Glomerular visceral epithelial cell (primary cell): ENCODE measurements at regions not wholly inside any gene's neighbourhood (a gene's known extent, or its start where the extent isn't known, plus 50 kb on each side); places are given as distances from the start of the nearest gene placed in this dataset.
A peak's percentile ranks its signal among the peaks of the same experiment; 100 is the strongest.

ENCODE experiments used
- DNase-seq: peaks from one replicate; pipeline ENCODE4 v3.0.0-alpha.2; 2016; ENCODE audit errors: extremely low spot score

DNA sequence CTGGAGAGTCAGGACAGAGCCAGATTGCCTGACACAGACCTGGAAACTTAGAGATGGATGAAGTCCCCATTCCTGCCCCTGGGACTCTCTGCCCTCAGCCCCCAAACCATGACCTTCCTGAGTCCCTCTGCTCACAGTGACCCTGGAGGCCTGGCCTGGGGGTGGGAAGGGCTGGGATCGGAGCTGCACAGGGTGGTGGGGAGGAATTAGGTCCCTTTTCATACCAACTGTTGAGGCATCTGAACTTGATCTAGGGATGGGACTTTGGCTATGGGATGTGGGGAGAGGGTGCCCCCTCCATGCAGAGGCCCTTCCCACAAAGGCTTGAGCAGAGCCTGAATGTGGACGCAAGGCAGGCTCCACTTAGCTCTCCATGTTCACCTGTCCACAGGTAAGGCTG is 144.1 kb downstream of the MRPL14 start:
- DNase-seq, result no peak

DNA sequence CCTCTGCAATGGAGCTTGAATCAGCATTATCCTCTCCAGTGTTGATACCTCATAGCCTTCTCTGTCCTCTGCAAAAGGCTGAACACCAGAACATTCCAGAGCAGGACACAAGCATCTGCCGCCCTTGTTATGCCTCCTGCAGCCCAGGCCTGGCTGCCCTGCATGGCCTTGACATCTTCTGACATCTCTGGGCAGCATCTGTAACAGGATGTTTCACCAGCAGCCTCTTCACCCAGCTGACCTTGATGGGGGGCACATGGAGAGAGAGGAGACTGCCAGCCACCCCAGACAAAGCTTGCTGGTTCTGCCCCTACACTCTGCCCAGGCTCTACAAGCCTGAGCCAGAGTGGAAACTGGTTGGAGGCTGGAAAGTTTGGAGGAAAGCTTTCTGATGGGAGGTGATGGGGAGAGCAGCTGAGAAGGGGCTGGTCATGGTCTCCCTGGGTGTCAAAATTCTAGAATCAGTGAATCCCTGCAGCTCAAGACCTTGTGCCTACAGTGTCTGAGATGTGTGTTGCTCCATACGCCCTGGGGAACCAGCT is 145.1 kb downstream of the MRPL14 start:
- DNase-seq, result no peak

DNA sequence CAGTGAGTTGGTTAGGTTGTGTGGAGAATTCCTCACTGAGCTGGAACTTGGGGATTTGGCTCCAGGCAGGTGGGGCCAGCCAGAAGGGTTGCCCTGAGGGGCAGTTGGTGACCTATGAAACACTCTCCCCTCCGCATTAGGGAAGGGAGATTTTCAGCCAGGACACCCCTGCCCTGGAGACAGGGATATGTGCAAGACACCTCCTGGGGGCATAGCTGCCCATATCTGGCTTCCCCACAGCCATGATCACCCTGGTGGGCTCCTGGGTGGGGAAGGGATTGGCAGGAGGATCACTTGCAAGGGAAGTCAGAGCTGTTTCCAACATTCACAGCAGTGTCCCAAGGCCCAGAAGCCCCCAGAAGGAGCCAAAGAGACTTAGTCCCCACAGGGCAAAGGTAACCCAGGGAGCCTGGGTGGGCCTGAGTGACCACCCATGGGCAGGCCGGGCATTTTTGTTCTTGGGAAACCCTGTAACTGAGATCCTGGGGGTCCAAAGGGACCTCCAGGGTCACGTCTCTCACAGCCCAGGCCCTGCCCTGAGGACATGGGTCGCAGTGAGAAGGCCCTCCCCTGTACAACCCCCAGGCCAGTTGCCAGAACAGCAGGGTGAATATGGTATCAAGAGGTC is 145.8 kb downstream of the MRPL14 start:
- no peak for DNase-seq

DNA sequence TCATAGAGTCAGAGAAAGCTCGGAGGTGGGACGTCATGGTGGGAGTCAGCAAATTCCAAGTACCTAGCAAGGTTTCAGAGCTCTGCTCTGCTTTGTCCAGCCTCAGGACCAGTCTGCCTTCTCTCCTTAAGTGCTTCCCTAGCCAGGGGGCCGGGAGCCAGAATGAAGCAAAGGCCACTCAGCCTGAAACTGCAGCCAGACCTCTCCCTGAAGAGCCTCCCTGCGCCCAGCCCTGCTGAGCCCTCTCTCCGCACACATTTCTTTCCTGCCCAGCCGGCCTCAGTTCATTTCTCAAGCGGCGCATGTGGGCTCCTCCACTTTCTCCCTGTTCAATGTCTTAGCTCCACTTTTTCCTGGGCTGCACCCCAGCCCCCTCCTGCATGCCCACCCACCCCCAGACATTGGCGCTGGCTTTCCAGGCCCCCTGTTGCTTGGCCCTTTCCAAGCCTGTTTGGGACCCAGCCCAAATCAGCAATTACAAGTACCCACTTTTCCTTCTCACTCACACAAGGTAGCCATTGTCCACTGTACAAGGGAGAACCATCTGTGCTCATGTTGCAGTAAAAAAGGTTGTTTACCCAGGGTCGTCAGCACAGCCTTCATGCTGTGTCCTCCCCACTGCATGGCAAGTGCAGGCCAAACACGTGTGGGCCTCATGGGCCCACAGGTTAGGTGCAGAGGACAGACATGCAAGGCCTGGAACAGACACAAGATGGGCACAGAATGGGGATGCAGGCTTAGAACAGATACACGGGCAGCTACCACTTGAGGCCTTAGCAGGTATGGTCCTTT is 147.1 kb downstream of the MRPL14 start:
- no peak for DNase-seq

DNA sequence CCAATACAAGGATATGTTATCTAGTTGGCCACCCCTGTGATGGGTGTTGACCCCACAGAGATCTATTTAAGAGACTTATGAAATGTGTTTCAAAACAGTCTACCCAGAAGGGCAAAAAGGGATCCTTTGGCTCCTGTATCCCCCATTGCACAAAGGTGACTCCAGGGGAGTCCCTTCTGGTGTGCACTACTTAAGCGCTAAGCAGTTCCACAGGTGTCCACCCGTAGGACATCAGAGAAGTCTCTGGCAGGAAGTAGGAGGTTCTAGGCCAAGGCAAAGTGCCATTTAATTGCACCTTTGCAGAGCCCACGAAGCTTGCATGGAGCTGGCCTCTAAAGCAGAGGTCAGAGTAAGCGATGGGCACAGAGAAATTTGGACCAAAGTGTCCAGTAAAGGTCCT is 147.7 kb downstream of the MRPL14 start:
- DNase-seq, result no peak

DNA sequence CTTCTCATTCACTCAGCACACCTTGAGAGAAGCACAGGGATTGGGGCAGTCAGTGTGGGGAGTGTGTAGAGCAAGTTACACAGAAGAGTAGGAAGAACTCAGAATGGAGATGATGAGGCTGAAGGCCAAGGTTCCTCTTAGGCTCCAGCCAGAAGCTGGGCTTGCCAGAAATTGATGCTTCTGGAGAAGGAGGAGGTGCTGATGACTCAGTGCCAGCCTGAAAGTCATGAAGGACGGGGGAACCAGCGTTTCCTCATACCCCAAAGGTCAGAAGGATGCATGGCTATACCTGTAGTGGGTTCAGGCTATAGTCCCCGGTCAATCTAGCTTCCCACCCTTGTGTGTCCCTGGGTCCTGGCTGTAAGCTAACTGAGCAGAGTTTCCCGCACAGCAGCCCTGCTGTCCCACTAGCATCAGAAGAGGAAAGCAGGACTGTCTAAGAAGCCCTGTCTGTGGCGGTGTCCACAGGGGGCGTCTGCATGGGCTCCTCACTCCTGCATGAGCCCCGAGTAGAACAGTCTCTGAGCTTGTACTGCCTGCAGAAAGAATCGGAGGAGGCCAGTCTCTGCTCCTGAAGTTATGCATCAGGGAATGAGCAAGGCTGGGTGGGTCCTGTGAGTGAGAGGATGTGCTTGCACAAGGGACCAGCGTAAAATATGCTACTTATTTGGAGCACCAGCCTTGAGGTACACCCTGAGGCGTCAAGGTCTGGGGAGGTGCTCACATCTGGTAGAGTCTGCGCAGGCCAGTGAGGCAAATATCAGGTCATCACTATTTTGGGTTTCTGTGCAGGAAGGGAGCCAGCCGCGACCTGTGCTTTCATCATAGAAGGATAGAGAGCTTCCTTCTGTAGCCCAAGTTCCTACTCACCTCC is 148.5 kb downstream of the MRPL14 start:
- no peak for DNase-seq

DNA sequence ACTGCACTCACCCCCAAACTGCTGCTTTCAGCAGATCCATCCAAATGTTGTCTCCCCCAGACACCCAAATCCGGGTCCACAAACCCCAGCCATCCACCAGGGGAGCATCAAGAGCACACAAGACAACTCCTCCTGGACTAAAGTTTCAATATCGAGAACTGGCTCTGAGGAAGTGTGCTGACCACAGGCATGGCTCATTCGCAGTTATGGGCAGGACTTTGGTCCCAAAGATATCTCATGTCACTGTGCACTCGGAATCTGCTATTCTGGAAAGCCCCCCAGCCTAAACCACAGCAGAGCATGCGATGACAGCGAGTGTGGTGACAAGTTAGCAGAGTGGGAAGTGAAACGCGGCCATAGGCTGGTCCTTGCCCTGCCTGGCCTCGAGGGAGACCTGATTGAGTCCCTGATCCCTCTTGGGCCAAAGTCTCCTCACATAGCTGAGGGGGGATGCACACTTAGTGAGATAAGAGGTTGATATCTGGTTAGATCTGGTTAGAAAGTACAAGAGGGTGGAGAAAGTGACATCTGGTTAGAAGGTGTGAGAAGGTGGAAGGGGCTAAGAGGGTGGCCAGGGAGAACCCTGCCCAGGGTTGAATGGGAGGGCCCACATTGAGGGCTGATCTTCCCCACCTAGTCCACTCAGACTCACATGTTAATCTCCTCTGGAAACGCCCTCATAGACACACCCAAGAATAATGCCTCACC is 149.7 kb downstream of the MRPL14 start:
- peak; percentile 41 for DNase-seq

DNA sequence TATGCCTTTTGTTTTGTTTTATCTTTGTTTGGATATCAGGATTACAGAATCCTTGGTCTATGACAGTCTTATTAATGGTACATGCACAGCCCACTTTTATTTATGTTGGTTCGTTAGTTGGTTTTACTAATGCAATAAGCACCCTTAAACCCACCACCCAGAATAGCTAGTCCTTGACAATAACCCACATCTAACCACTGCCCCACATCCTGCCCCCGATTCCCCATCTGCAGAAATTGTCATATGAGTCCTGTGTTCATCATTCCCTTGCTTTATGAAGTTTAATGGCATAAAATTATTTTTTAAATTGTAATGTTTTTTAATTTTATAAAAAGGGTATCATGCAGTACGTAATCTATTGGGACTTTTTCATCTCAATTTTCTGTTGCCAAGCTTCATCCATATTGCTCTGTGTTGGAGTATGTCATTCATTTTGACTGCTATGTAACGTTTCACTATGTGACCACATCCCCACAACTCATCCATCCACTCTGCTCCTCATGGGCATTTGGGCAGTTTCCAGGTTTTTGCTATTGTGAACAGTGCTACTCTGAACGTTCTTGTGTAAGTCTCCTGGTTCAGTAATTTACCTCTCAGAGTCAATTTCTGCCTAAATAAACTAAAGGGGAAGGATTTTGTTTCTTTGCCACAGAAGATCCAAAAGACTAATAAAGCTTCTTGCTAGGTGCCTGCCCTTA is 150.4 kb downstream of the MRPL14 start:
- no peak for DNase-seq

DNA sequence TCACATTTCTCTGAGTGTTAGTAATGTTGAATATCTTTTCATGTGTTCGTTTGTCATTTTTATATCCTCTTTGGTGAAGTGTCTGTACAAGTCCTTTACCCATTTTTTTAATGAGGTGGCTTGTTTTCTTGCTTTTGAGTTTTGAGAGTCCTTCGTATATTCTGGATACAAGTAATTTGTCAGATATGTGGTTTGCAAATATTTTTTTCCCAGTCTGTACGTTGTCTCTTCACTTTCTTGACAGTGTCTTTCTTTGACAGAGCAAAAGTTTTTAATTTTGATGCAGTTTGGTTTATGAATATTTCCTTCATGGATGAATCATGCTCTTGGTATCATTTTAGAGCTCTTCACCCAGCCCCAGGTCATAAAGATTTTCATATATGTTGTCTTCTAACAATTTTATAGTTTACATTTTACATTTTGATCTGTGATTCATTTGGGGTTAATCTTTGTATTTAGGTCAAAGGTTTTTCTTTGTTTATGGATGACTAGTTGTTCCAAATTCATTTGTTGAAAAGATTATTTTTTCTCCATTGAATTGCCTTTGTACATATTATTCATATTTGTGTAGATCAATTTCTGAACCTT is 152.5 kb downstream of the MRPL14 start:
- no peak for DNase-seq

DNA sequence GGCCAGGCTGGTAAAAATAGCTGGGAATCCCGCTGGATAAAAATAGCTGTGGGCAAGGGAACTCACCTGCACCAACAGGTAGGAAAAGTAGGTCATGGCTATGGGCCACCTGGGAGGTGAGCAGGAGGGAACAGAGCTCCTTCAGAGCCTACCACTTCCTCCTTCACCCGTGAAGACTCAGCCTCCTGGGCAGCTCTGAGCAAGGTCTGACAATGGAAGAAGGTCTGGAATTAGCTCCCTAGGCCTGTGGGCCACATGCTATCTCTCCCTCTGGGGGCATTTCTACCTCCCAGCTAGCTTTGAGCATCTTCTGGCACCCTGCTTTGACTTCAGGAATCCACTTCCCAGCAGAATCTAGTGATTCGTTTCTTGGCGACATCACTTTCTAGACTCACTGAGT is 153.9 kb downstream of the MRPL14 start:
- DNase-seq, result no peak

DNA sequence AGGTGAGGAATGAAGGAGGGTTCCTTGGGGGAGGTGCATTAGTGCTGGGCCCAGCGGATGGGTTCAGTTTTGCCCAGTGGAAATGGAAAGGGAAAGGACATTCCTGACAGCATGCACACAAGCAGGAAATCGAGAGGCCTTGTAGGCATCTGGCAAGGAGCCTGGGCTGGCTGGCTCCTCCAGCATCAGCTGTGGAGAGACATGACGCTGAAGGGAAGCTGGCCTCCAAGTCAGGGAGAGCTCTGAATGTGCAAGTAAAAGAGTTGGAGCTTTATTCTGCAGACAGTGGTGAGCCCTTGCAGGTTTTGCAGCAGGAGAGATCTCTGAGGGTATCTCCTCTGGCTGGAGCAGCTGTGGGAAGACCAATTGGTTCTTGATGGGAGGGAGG is 154.3 kb downstream of the MRPL14 start:
- DNase-seq, result no peak

DNA sequence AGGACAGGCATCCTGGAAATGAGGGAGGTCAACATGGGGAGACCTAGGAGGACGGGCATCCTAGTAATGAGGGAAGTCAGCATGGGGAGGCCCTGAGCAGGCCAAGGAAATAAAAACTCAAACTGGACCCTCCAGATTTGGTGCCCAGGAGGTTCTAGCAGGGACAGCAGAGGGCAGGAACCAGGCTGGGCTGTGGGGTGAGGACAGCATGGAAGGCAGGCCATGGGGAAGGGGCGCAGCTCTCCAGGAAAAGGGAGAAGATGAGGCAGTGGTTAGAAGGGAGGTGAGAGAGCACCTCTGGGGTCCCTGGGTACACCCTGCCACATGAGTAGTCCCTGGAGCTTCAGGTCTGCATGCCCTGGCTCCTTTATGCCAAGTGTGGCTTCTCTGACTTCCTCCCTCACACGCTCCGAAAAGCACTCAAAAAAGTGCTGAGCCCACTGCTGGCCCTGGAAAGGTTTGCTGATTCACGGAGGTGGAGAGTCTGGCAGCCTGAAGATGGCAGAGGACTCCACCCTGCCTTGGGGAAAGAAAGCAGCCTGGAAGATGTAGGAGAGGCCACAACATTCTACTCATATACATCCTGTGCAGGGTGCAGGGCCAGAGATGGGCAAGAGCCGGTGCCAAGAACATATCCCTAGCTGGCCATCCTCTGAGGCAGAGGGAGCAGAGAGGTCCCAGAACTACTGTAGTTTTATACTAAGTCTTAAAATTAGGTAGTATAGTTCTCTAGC is 154.9 kb downstream of the MRPL14 start:
- DNase-seq, result no peak

DNA sequence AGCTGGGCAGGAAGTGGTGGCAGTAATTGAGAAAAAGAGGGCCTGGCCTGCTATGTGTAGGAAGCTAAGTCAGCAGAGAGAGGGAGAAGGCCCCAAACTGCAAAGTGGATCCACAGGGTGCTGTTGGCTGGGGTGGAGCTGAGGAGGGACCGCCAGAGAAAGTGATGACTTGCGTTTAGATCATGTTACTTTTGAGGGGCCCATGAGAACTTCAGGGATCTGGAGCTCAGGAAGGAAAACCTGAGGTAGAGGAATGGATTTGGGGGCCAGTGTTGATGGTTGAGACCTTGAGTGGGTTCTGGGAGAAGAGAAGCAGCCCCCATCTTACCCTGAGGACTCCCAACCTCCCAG is 155.5 kb downstream of the MRPL14 start:
- no peak for DNase-seq

DNA sequence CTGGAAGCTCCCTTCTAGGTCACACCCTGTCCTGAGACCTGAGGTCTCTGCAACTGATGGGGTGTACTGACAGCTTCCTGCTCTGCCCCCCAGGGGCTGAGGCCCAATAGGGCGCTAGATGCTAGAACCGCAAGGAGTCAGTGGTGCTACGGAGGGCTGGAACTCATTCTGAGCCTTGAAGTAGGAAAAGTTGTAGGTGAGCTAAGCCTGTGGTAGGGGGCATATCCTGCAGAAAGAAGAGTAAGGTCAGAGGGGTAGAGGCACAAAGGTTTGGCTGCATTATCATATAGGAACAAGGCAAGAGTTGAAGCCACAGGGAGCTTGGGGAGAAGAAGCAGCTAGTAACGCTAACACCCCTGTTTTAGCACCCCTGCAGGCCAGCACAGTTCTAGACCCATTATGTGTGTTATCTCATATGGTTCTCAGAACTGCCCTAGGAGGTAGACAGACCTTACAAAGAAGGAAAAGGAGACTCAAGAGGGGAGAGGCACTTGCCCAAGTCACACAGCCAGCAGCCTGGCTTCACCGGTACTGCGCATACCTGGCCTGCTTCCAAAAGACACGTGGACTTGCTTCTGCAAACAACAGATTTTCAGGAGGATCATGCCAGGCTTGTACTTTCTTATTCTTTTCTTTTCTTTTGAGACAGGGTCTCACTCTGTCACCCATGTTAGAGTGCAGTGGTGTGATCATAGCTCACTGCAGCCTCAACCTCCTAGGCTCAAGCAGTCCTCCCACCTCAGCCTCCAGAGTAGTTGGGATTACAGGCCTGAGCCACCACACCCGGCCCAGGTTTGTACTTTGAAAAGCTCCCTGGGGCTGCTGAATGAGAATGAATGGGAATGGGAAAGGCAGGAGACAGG is 156.1 kb downstream of the MRPL14 start:
- no peak for DNase-seq

DNA sequence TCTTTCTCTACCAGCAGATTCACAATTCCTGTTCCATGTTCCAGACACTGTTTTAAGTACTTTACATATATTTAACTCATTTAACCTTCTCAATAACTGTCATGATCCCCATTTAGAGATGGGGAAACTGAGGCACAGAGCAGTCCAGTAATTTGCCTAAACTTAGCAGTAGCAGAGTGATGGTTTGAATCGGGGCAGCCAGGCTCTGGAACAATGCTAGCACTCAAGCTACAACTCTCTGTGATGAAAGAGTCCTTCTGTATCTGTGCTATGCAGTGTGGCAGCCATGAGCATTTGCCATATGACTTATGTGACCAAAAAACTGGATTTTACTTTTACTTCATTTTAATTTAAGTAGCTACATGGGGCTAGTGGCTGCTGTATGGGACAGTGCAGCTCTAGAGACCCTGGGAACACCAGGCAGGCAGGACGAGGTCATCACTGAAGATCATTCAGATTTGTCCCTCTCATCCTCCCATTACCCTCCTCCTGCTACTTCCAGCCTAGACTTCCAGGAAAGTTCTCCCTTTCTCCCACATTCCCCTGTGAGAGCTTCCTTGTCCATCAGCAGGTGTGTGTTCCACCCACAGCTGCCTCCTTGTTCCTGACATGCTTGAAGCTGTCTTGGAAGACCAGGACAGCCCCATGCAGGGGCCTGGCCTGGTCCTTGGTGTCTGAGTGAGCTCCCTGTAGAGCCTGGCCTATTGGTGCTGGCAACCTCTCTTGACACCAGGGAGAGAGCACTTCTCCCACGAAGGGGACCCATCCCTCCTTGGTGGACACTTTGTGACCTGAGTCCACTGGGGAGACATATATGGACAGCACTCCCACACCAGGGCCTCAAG is 157.0 kb downstream of the MRPL14 start:
- DNase-seq, result no peak

DNA sequence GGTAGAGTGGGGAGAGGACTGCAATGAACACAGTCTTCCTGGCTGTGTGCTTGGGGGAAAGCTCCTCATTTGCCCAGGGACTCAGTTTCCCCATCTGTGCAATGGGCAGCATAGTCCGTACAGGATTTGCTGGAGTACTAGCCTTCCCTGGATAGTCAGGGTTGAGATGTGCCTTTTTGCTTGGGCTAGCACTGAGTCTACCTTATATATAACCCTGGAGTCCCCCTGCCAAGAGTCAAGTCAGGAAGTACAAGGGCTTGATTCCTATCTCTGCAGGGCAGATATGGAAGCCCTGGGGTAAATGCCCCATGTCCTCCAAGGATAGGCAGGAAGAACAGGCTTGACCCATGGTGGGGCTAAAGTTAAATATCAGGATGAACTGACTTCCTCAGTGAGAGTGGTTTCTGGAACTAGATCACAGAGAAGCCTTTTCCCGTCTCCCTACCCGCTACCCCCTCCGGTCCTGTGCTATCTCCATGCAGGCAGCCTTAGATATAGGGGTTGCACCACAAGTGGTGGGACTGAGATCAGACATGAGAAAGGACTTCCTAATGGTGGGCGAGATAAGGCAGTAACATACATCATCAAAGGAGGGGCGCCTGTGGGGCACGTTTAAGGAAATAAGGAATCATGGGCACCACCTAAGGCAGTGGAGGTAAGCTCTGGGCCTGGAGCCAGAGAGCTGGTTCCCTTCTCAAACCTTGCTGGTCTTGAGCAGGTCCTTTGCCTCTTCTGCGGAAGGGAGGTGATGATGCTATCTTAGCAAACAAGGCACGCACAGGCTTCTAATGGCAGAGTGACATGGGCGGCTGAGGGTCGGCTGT is 157.9 kb downstream of the MRPL14 start:
- DNase-seq, result no peak
